Heart left ventricle (tissue), 13 donors: ENCODE measurements at regions not wholly inside any gene's neighbourhood (a gene's known extent, or its start where the extent isn't known, plus 50 kb on each side); places are given as distances from the start of the nearest gene placed in this dataset.

ENCODE experiments used
- CTCF ChIP-seq, 12 donors: fragments of 200-600 bp; sonication (generic) in 4 of 12; IDR thresholded peaks; one replicate each; pipeline versions ENCODE4 v1.5.0 to v1.8.0; 2018 to 2022; ENCODE audit warnings: antibody characterized with exemption in 12 of 12, mild to moderate bottlenecking in 5 of 12
- POLR2A ChIP-seq, 2 donors: fragments of 450-650 bp; IDR thresholded peaks; one replicate each; pipeline ENCODE4 v1.6.1; 2017; ENCODE audit warnings: antibody characterized with exemption in 2 of 2, mild to moderate bottlenecking in 2 of 2, moderate library complexity in 2 of 2
- donor health status: ischemic (EF 13 %, LVEDD 7.1; RV severe dilation, severe dysfunction).
- donor health status: DM: no; HTN: yes; CAD: no.
- donor health status: DM: no; HTN: no; CAD: no.
- donor health status: ischemic (EF 25% LVEDD 6.9; RV normal size, moderate dysfunction).
- donor health status: ischemic (EF 25% LVEDD 5.7; RV mildly dilated, moderate dysfunction).
- donor health status: ischemic (EF 35%, LVEDD 5.7; RV mildly dilated, moderate dysfunction).
- donor health status: nonischemic (EF 11% LVEDD 7.7; RV severe dilation, severe dysfunction).
- donor health status: DM: yes; HTN: yes; CAD: no.
- donor health status: PGD.
- donor health status: ischemic (EF 29% LVEDD 5.4; RV normal size, mild dysfunction).
- donor health status: nonischemic (EF 23%, LVEDD 6.1; RV moderate dilation, normal function).

- TF ChIP-seq CTCF (IDR thresholded peaks at IDR 0.05) = no peak
- no peak for TF ChIP-seq POLR2A (IDR thresholded peaks at IDR 0.05)
These were observed 480.9 kb upstream of the WWC1 start for GRCh38 chr5:167810573-167810972.
